IMR-90 (cell line): ENCODE measurements at regions not wholly inside any gene's neighbourhood (a gene's known extent, or its start where the extent isn't known, plus 50 kb on each side); places are given as distances from the start of the nearest gene placed in this dataset.

ENCODE experiments used
- ATAC-seq: fragments of 200-7000 bp; cut with Tn5 transposase; 2 replicates; pipeline ENCODE4 v1.9.1; 2020; ENCODE audit warnings: low read depth, mild to moderate bottlenecking, moderate library complexity
- BruUV-seq: library from RNA; stranded (reverse); fragments of 400-500 nt; replicated peaks from 2 replicates; lab custom pipeline; 2021; lab: Mats Ljungman, UMichigan
- CTCF ChIA-PET: fragments of 300-600 bp; formaldehyde crosslinking; extraction: SDS; loops from one replicate; lab custom pipeline; 2021; ENCODE audit warnings: antibody characterized with exemption; lab: Yijun Ruan, JAX
- POLR2A ChIA-PET: fragments of 300-600 bp; sonication (Branson Sonifier 250); formaldehyde crosslinking; loops from one replicate; lab custom pipeline; 2022; ENCODE audit warnings: antibody characterized with exemption; ENCODE audit not compliant: unreplicated experiment; lab: Charles Lee
- DNase-seq: peaks from one replicate; pipeline ENCODE4 v3.0.0; 2013
- H2AFZ ChIP-seq: replicated peaks from 2 replicates; pipeline ENCODE3; 2013; ENCODE audit warnings: low read length, mild to moderate bottlenecking; ENCODE audit not compliant: poor library complexity
- H2AK5ac ChIP-seq: 2 replicates; pipeline ENCODE4 v1.6.1; 2013; ENCODE audit warnings: low read depth, low read length, inconsistent platforms
- H2AK9ac ChIP-seq: replicated peaks from 2 replicates; pipeline ENCODE3; 2013; ENCODE audit warnings: mild to moderate bottlenecking, low read depth, low read length, moderate library complexity; ENCODE audit not compliant: poor library complexity
- H2BK120ac ChIP-seq: 2 replicates; pipeline ENCODE4 v1.6.1; 2013; ENCODE audit warnings: low read depth, low read length, inconsistent platforms
- H2BK15ac ChIP-seq: 3 replicates; pipeline ENCODE4 v1.6.1; 2013; ENCODE audit warnings: low read depth, low read length, inconsistent platforms
- H2BK20ac ChIP-seq: 2 replicates; pipeline ENCODE4 v1.6.1; 2013; ENCODE audit warnings: low read depth, mild to moderate bottlenecking, inconsistent platforms, low read length, moderate library complexity
- H2BK5ac ChIP-seq: 2 replicates; pipeline ENCODE4 v1.6.1; 2013; ENCODE audit warnings: mild to moderate bottlenecking, low read depth, low read length, inconsistent platforms; ENCODE audit not compliant: poor library complexity, severe bottlenecking
- H3K14ac ChIP-seq: replicated peaks from 2 replicates; pipeline ENCODE4 v1.6.1; 2013; ENCODE audit warnings: low read depth, low read length, inconsistent platforms
- H3K18ac ChIP-seq: 2 replicates; pipeline ENCODE4 v1.6.1; 2013; ENCODE audit warnings: low read depth, low read length, control low read depth
- H3K23ac ChIP-seq: 2 replicates; pipeline ENCODE4 v1.6.1; 2013; ENCODE audit warnings: low read depth, low read length, inconsistent platforms
- H3K27ac ChIP-seq: 2 replicates; pipeline ENCODE4 v1.5.1; 2013; ENCODE audit warnings: mild to moderate bottlenecking, control low read depth, low read length; ENCODE audit not compliant: insufficient read depth
- H3K27me3 ChIP-seq: 2 replicates; pipeline ENCODE4 v1.6.1; 2013; ENCODE audit warnings: low read length; ENCODE audit not compliant: control insufficient read depth, insufficient read depth
- H3K36me3 ChIP-seq: 2 replicates; pipeline ENCODE4 v1.6.1; 2013; ENCODE audit warnings: low read length, mixed read lengths; ENCODE audit not compliant: control insufficient read depth, insufficient read depth
- H3K4ac ChIP-seq: 2 replicates; pipeline ENCODE4 v1.6.1; 2013; ENCODE audit warnings: low read depth, low read length, inconsistent platforms
- H3K4me1 ChIP-seq: 2 replicates; pipeline ENCODE4 v1.6.1; 2013; ENCODE audit warnings: low read length, mixed read lengths; ENCODE audit not compliant: control insufficient read depth, insufficient read depth
- H3K4me2 ChIP-seq: 2 replicates; pipeline ENCODE4 v1.6.1; 2013; ENCODE audit warnings: low read depth, mild to moderate bottlenecking, control low read depth, low read length, moderate library complexity
- H3K4me3 ChIP-seq: 2 replicates; pipeline ENCODE4 v1.5.1; 2013; ENCODE audit warnings: low read depth, mild to moderate bottlenecking, control low read depth, low read length, moderate library complexity; ENCODE audit not compliant: insufficient read depth
- H3K56ac ChIP-seq: 2 replicates; pipeline ENCODE4 v1.6.1; 2013; ENCODE audit warnings: low read length, inconsistent platforms; ENCODE audit not compliant: insufficient read depth; ENCODE audit errors: extremely low read depth
- H3K79me1 ChIP-seq, 2 experiments: 2 replicates each; pipeline ENCODE4 v1.6.1; 2013; ENCODE audit warnings: low read length in 2 of 2, inconsistent platforms in 1 of 2, low read depth in 1 of 2
- H3K9ac ChIP-seq: 2 replicates; pipeline ENCODE4 v1.6.1; 2013; ENCODE audit warnings: low read depth, low read length, control low read depth
- H3K9me1 ChIP-seq: 2 replicates; pipeline ENCODE4 v1.6.1; 2013; ENCODE audit warnings: low read length, inconsistent platforms; ENCODE audit not compliant: insufficient read depth
- H3K9me3 ChIP-seq: 2 replicates; pipeline ENCODE4 v1.6.1; 2013; ENCODE audit warnings: low read length; ENCODE audit not compliant: control insufficient read depth, insufficient read depth
- H4K20me1 ChIP-seq: 2 replicates; pipeline ENCODE4 v1.6.1; 2013; ENCODE audit warnings: low read length, inconsistent platforms; ENCODE audit not compliant: insufficient read depth
- H4K5ac ChIP-seq: 2 replicates; pipeline ENCODE4 v1.6.1; 2013; ENCODE audit warnings: mild to moderate bottlenecking, low read depth, low read length, control low read depth
- H4K8ac ChIP-seq, 2 experiments: 2 replicates each; pipeline ENCODE4 v1.6.1; 2013; ENCODE audit warnings: low read depth in 2 of 2, low read length in 2 of 2, control low read depth in 1 of 2, inconsistent platforms in 1 of 2
- H4K91ac ChIP-seq: 2 replicates; pipeline ENCODE4 v1.6.1; 2013; ENCODE audit warnings: low read depth, low read length, inconsistent platforms; ENCODE audit not compliant: insufficient read depth
- BHLHE40 ChIP-seq: fragments of 150-350 bp; IDR thresholded peaks from 2 replicates; pipeline ENCODE4 v1.6.1; 2016; ENCODE audit warnings: mild to moderate bottlenecking, low read depth, low read length
- CEBPB ChIP-seq: IDR thresholded peaks from 2 replicates; pipeline ENCODE4 v1.6.1; 2012; ENCODE audit warnings: low read depth, low read length, improper control_type of control experiment
- CHD1 ChIP-seq: IDR thresholded peaks from 2 replicates; pipeline ENCODE4 v1.6.1; 2012; ENCODE audit warnings: low read depth, low read length, improper control_type of control experiment
- FOS ChIP-seq: fragments of 150-350 bp; IDR thresholded peaks from 2 replicates; pipeline ENCODE4 v1.6.1; 2016; ENCODE audit warnings: low read depth, low read length
- MAFK ChIP-seq: IDR thresholded peaks from 2 replicates; pipeline ENCODE4 v1.6.1; 2012; ENCODE audit warnings: low read depth, low read length, improper control_type of control experiment
- MAZ ChIP-seq: IDR thresholded peaks from 2 replicates; pipeline ENCODE4 v1.6.1; 2012; ENCODE audit warnings: low read depth, mild to moderate bottlenecking, low read length, improper control_type of control experiment, moderate library complexity, borderline replicate concordance
- MXI1 ChIP-seq: IDR thresholded peaks from 2 replicates; pipeline ENCODE4 v1.6.1; 2012; ENCODE audit warnings: low read depth, mild to moderate bottlenecking, low read length, moderate library complexity, borderline replicate concordance
- NFE2L2 ChIP-seq: fragments of 150-350 bp; IDR thresholded peaks from 2 replicates; pipeline ENCODE4 v1.6.1; 2016; ENCODE audit warnings: low read depth, mild to moderate bottlenecking, low read length
- POLR2A ChIP-seq: IDR thresholded peaks from 2 replicates; pipeline ENCODE4 v1.6.1; 2012; ENCODE audit warnings: mild to moderate bottlenecking, low read depth, low read length
- RAD21 ChIP-seq: IDR thresholded peaks from 2 replicates; pipeline ENCODE4 v1.6.1; 2012; ENCODE audit warnings: low read length, improper control_type of control experiment
- RCOR1 ChIP-seq: IDR thresholded peaks from 2 replicates; pipeline ENCODE4 v1.6.1; 2012; ENCODE audit warnings: mild to moderate bottlenecking, low read length, improper control_type of control experiment; ENCODE audit not compliant: insufficient replicate concordance
- RFX5 ChIP-seq: IDR thresholded peaks from 2 replicates; pipeline ENCODE4 v1.8.0; 2012; ENCODE audit warnings: low read depth, mild to moderate bottlenecking, low read length, moderate library complexity
- SMC3 ChIP-seq: fragments of 150-350 bp; IDR thresholded peaks from 2 replicates; pipeline ENCODE4 v1.6.1; 2016; ENCODE audit warnings: low read depth, mild to moderate bottlenecking, antibody characterized with exemption, low read length, moderate library complexity
- WGBS, 2 experiments: methylation state at CpG; one replicate each; pipeline versions ENCODE4 v1.1.5 to v1.1.7; 2013; ENCODE audit warnings: missing lambda C conversion rate in 2 of 2; ENCODE audit not compliant: insufficient read length in 1 of 2; ENCODE audit errors: extremely low coverage in 2 of 2; 5-methylcytosine and 5-hydroxymethylcytosine counted together
- dilution Hi-C: fragments of 300-500 bp; cut with HindIII; formaldehyde crosslinking; loops from one replicate; pipeline ENCODE4 v1.14.3; 2018; ENCODE audit warnings: low sequenced_read_pairs; ENCODE audit not compliant: unreplicated experiment
- in situ Hi-C: fragments of 300-500 bp; cut with MboI; formaldehyde crosslinking; loops from 3 replicates; pipeline ENCODE4 v1.14.3; 2019; ENCODE audit warnings: low sequenced_read_pairs, inconsistent platforms, mixed read lengths
- intact Hi-C: fragments of 100-400 bp; cut with micrococcal nuclease; formaldehyde crosslinking; loops from 2 replicates; pipeline ENCODE4 v1.10.0; 2022
- TF ChIP-seq, protein P1 (sequence below): fragments of 150-350 bp; IDR thresholded peaks from 2 replicates; pipeline ENCODE4 v1.6.1; 2016; ENCODE audit warnings: low read depth, mild to moderate bottlenecking, low read length, moderate library complexity, borderline replicate concordance
- TF ChIP-seq, protein P2 (sequence below): fragments of 150-350 bp; IDR thresholded peaks from 2 replicates; pipeline ENCODE4 v1.6.1; 2017; ENCODE audit warnings: mild to moderate bottlenecking, antibody characterized with exemption, low read length, low read depth
- TF ChIP-seq, protein P3 (sequence below): conservative IDR thresholded peaks from 2 replicates; pipeline ENCODE4 v1.5.1; 2012; ENCODE audit warnings: mild to moderate bottlenecking, low read depth, low read length, improper control_type of control experiment

DNA sequence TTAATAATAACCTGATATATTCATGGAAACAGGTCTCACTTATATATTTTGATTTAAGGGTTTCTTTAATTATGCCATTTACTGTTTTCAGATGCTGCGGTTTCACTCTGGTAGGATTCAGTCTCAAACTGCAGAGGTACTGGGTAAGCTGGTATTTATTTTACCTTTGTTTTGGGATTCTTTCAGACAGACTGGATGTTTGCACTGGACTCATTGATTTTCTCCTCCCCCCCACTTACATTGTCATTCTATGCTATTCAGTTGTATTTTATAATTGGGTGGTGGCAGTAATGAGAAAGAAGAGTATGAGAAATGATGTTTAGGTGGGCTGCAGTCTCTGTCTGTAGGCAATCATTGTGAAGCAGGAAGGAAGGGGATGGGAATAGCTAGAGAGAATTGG, 155.6 kb downstream of the AQP4 start:
- Histone ChIP-seq H2AK9ac (no peak overlapping the region), H4K20me1 (no peaks in the 10 kb centered on the region), H2BK20ac (no peak overlapping the region), H3K9me3 (no peaks in the 10 kb centered on the region), H2BK120ac (no peak overlapping the region), H2BK15ac (no peak overlapping the region), H3K56ac (no peak overlapping the region), H4K91ac (no peak overlapping the region), H3K23ac (no peak overlapping the region), H3K36me3 (no peaks in the 10 kb centered on the region), H3K4ac (no peak overlapping the region), H3K4me3 (no peak overlapping the region), H3K4me2 (no peak overlapping the region), H2AK5ac (no peak overlapping the region), H2BK5ac (no peak overlapping the region), H3K27me3 (no peaks in the 10 kb centered on the region), H3K14ac (no peak overlapping the region), H3K18ac (no peak overlapping the region), H3K27ac (no peak overlapping the region), H4K8ac (no peak overlapping the region), H3K9me1 (no peaks in the 10 kb centered on the region), H4K5ac (no peak overlapping the region), H2AFZ (no peak overlapping the region), H3K4me1 (no peaks in the 10 kb centered on the region), H3K79me1 (no peaks in the 10 kb centered on the region), H3K9ac (no peak overlapping the region)
- dilution Hi-C loops (no loop called here), in situ Hi-C loops (no loop called here), intact Hi-C loops (no loop called here)
- no CpG with 5 or more reads among the region's 1 CpG for WGBS, 2 experiments
- TF ChIP-seq, protein P1, sequence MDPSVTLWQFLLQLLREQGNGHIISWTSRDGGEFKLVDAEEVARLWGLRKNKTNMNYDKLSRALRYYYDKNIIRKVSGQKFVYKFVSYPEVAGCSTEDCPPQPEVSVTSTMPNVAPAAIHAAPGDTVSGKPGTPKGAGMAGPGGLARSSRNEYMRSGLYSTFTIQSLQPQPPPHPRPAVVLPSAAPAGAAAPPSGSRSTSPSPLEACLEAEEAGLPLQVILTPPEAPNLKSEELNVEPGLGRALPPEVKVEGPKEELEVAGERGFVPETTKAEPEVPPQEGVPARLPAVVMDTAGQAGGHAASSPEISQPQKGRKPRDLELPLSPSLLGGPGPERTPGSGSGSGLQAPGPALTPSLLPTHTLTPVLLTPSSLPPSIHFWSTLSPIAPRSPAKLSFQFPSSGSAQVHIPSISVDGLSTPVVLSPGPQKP: no peak
- no peak for TF ChIP-seq NFE2L2
- TF ChIP-seq RCOR1: no peak
- TF ChIP-seq, protein P2, sequence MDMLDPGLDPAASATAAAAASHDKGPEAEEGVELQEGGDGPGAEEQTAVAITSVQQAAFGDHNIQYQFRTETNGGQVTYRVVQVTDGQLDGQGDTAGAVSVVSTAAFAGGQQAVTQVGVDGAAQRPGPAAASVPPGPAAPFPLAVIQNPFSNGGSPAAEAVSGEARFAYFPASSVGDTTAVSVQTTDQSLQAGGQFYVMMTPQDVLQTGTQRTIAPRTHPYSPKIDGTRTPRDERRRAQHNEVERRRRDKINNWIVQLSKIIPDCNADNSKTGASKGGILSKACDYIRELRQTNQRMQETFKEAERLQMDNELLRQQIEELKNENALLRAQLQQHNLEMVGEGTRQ: no peak
- TF ChIP-seq, protein P3, sequence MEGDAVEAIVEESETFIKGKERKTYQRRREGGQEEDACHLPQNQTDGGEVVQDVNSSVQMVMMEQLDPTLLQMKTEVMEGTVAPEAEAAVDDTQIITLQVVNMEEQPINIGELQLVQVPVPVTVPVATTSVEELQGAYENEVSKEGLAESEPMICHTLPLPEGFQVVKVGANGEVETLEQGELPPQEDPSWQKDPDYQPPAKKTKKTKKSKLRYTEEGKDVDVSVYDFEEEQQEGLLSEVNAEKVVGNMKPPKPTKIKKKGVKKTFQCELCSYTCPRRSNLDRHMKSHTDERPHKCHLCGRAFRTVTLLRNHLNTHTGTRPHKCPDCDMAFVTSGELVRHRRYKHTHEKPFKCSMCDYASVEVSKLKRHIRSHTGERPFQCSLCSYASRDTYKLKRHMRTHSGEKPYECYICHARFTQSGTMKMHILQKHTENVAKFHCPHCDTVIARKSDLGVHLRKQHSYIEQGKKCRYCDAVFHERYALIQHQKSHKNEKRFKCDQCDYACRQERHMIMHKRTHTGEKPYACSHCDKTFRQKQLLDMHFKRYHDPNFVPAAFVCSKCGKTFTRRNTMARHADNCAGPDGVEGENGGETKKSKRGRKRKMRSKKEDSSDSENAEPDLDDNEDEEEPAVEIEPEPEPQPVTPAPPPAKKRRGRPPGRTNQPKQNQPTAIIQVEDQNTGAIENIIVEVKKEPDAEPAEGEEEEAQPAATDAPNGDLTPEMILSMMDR: no peak
- TF ChIP-seq MAZ: no peak
- TF ChIP-seq FOS: no peak
- TF ChIP-seq MXI1: no peak
- TF ChIP-seq BHLHE40: no peak
- TF ChIP-seq CEBPB: no peak
- no peak for TF ChIP-seq MAFK
- no peak for TF ChIP-seq RAD21
- TF ChIP-seq CHD1: no peak
- no peak for TF ChIP-seq POLR2A
- no peak for TF ChIP-seq SMC3
- TF ChIP-seq RFX5: no peak
- POLR2A ChIA-PET: no interaction called here
- CTCF ChIA-PET: no interaction called here
- BruUV-seq: no TSS peak
- no peak for DNase-seq
- ATAC-seq: no peak
